Fibroblast of mammary gland (primary cell): ENCODE measurements at regions not wholly inside any gene's neighbourhood (a gene's known extent, or its start where the extent isn't known, plus 50 kb on each side); places are given as distances from the start of the nearest gene placed in this dataset.

Source experiments
- DNase-seq: peaks from one replicate; pipeline ENCODE4 v3.0.0-alpha.2; 2010; ENCODE audit warnings: low read depth
- H3K4me3 ChIP-seq: 2 replicates; pipeline ENCODE4 v1.5.1; 2011; ENCODE audit warnings: low read depth, mild to moderate bottlenecking, low read length, moderate library complexity; ENCODE audit not compliant: control insufficient read depth
- TF ChIP-seq, protein P1 (sequence below): conservative IDR thresholded peaks from 2 replicates; pipeline ENCODE4 v1.5.1; 2011; ENCODE audit warnings: low read depth, low read length, inconsistent platforms; ENCODE audit not compliant: control insufficient read depth, insufficient read depth

DNA sequence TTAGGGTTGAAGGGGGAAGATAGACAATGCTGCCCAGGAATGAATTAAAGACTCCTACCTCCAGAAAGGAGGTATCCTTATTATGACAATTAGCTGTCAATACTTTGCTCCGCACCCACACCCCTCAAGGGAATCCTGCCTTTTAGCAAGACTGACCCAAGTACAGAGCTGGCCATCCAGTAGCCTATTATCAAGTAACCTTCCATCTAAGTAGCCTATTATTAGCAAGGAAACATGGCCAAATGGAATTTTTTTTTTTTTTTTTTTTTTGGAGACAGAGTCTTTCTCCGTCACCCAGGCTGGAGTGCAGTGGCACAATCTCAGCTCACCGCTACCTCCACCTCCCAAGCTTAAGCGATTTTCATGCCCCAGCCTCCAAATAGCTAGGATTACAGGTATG, 161.3 kb downstream of the PMP22 start:
- no peak for DNase-seq
- TF ChIP-seq, protein P1, sequence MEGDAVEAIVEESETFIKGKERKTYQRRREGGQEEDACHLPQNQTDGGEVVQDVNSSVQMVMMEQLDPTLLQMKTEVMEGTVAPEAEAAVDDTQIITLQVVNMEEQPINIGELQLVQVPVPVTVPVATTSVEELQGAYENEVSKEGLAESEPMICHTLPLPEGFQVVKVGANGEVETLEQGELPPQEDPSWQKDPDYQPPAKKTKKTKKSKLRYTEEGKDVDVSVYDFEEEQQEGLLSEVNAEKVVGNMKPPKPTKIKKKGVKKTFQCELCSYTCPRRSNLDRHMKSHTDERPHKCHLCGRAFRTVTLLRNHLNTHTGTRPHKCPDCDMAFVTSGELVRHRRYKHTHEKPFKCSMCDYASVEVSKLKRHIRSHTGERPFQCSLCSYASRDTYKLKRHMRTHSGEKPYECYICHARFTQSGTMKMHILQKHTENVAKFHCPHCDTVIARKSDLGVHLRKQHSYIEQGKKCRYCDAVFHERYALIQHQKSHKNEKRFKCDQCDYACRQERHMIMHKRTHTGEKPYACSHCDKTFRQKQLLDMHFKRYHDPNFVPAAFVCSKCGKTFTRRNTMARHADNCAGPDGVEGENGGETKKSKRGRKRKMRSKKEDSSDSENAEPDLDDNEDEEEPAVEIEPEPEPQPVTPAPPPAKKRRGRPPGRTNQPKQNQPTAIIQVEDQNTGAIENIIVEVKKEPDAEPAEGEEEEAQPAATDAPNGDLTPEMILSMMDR: no peak

DNA sequence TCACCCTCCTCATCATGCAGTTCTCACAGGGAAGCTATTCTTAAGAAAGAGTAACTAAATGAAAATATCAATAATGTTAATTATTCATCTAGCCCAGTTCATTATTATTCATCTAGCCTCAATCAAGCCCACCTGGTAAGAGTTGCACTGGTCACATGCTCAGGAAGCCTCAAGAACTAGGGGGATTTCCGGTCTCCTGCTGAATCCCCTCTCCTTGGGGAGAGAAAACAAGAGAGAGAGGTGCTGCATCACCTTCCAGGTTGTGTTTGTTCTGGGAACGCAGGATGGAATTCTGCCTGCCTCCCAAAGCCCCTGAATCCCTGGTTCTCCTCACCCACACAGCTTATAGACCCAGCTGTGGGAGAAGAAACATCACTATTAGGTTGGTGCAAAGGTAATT, 164.0 kb downstream of the PMP22 start:
- TF ChIP-seq, protein P1: no peak
- no peak for DNase-seq
- no peak overlapping the region for H3K4me3 ChIP-seq

More for the DNA sequence above, 161.3 kb downstream of the PMP22 start:
- no peak overlapping the region for H3K4me3 ChIP-seq

DNA sequence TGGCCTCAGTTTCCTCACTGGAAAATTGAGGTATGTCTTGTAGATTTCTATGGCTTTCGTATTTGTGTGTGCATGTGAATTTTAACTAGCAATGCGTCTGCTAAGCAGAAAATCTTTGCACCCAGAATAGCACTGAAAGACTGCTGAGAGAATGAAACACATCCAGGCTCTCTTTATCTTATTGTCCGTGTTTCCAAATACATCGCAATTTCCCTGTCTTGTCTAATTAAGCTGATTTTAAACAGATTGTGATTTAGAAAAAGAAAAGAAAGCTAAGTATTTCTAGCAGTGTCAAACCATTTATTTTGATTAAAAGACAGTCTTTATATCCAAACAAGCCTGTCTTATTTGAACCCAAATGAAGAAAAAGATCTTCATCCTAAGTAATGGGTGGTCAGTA, 168.6 kb downstream of the PMP22 start:
- H3K4me3 ChIP-seq: no peak overlapping the region
- TF ChIP-seq, protein P1: no peak
- DNase-seq: no peak

DNA sequence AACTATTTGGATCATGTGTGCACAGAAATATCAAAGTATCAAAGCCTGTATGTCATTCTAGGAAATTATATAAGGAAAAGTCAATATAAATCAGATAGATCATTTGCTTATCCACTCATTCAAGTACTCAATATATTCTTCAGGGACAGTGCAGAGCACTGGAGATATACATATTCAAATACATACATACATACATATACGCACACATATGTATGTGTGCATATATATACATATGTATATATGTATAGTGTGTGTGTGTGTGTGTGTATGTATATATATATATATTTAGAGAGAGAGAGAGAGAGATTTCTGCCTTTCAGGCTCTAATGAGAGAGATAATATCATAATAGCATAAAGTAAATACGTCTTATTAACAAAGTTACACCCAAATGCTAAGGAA, 169.2 kb downstream of the PMP22 start:
- TF ChIP-seq, protein P1: no peak
- H3K4me3 ChIP-seq: no peak overlapping the region
- DNase-seq: no peak

DNA sequence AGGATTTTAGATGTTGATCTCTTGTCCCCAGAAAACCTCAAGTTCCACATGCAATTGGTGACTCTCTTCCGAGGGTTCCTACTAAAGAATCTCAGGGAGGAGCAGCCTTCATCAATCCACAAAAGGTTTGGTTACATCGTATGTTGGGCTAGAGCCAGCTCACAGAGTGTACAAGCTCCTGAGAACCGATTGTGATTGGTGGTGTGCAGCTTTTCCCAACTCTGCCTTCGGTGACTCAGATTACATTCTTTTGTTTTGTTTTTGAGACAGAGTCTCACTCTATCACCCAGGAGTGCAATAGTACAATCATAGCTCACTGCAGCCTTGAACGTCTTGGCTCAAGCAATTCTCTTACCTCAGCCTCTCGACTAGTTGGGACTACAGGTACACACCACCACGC, 172.4 kb downstream of the PMP22 start:
- peak; percentile 73 for DNase-seq
- TF ChIP-seq, protein P1: no peak
- H3K4me3 ChIP-seq: no peak overlapping the region

DNA sequence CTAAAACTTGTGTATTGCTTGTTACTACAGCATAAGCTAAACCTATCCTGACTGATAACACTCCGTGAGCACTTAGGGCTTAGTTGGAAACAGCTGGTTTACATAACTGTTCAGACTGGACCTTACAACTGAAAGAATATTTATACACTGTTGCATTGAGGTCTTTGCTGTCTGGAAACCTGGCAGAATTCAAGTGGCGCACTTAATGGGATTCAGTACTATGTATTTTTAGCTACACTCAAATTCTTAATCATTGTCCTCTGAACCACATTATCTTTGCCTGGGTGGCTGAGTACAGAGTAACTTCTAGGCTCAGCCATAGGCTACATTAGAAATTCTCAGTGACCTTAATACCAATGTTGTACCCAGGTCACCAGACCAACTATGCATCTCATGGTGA, 172.9 kb downstream of the PMP22 start:
- TF ChIP-seq, protein P1: no peak
- no peak overlapping the region for H3K4me3 ChIP-seq
- DNase-seq: no peak

DNA sequence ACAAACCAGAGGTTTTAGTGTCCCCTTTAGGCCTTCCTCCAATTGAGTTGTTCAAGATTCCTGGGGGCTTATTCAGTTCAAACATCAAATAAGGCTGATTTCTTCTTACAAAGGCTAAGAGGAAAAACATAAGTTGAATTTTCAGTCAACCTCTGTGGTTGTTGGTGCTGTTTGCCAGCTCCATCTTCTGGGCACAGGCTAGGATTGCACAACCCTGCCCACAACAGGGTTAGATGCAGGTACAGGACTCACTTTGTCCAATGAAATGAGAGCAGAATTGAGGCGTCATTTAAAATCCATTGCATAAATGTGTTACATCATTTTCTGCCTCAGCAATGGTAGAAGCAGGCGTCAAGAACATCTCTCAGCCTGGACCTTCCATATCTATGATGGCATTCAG, 173.3 kb downstream of the PMP22 start:
- TF ChIP-seq, protein P1: peak; percentile 23
- no peak overlapping the region for H3K4me3 ChIP-seq
- peak; percentile 9 for DNase-seq
